ENCODE measurements at regions not wholly inside any gene's neighbourhood (a gene's known extent, or its start where the extent isn't known, plus 50 kb on each side); places are given as distances from the start of the nearest gene placed in this dataset.

DNA sequence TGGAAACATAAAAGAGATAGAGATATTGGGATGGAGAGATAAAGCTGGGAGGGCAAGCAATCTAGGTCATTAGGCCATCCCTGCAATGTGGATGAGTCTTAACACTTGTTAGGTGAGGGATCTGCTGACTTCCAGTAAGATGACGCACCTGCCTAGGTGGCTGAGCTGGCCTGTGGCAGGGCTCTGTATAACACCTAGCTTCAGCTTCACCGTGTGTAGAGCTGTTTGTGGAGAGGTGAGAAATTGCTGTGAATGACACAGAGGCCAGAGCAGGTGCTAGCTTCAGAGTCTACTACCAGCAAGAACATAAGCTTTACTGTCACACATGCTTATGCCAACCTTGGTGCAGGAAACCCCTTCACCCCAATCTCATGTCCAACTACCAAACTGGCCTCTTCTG, 1010.0 kb downstream of the TYW1 start:
- H3K36me3 ChIP-seq (ENCODE audit: insufficient read depth, low read length), result no peaks in the 10 kb centered on the region
- H3K9ac ChIP-seq (ENCODE audit: low read depth, low read length), result no peak overlapping the region
- no peaks in the 10 kb centered on the region for H3K79me2 ChIP-seq (ENCODE audit: insufficient read depth, low read length)
- H3K4me2 ChIP-seq (ENCODE audit: insufficient read depth, low read length), result no peak overlapping the region
- ATAC-seq (ENCODE audit: insufficient read depth, low read depth) (no peak), DNase-seq (no peak)
- H3K4me3 ChIP-seq (ENCODE audit: low read depth in 1 of 2, low read length in 2 of 2), result no peak overlapping the region
- no peak overlapping the region for H3K27ac ChIP-seq (ENCODE audit: low read length)
- no peaks in the 10 kb centered on the region for H3K4me1 ChIP-seq (ENCODE audit: insufficient read depth, low read length)
- no peak overlapping the region for H2AFZ ChIP-seq (ENCODE audit: low read depth, low read length)
- no peaks in the 10 kb centered on the region for H4K20me1 ChIP-seq (ENCODE audit: insufficient read depth, low read length)
- no peaks in the 10 kb centered on the region for H3K9me3 ChIP-seq (ENCODE audit: insufficient read depth, low read length, severe bottlenecking)
- H3K27me3 ChIP-seq (ENCODE audit: insufficient read depth, low read length, poor library complexity), result no peaks in the 10 kb centered on the region
- TF ChIP-seq EZH2 (IDR thresholded peaks at IDR 0.05; ENCODE audit: borderline replicate concordance, low read depth, low read length, severe bottlenecking), result no peak
- no peak for TF ChIP-seq CTCF (IDR thresholded peaks at IDR 0.05; ENCODE audit: borderline replicate concordance, extremely low read depth, low read length, poor library complexity, severe bottlenecking)

DNA sequence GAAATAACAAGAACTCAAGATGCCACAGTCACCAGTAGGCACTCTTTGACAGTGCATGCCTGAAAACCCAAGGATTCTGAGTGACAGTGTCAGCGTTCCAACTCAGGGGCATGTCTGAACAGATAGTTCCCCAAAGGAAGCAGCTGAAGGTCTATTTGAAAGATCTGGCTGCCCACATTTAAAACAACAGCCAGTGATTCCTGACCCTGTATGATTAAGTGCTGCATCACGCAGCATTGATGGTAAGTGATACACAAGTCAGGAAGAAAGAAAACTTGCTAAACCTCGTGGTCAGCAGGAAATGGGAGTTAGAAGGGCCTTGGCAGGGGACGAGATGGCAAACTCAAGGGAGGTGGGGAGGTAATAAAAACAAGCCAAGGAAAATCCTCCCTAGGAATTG, 1013.1 kb downstream of the TYW1 start:
- no peak overlapping the region for H3K27ac ChIP-seq (ENCODE audit: low read length)
- H3K9me3 ChIP-seq (ENCODE audit: insufficient read depth, low read length, severe bottlenecking), result no peaks in the 10 kb centered on the region
- no peaks in the 10 kb centered on the region for H3K4me1 ChIP-seq (ENCODE audit: insufficient read depth, low read length)
- no peak for TF ChIP-seq CTCF (IDR thresholded peaks at IDR 0.05; ENCODE audit: borderline replicate concordance, extremely low read depth, low read length, poor library complexity, severe bottlenecking)
- no peak for TF ChIP-seq EZH2 (IDR thresholded peaks at IDR 0.05; ENCODE audit: borderline replicate concordance, low read depth, low read length, severe bottlenecking)
- H3K4me2 ChIP-seq (ENCODE audit: insufficient read depth, low read length), result no peak overlapping the region
- no peak overlapping the region for H3K9ac ChIP-seq (ENCODE audit: low read depth, low read length)
- H3K79me2 ChIP-seq (ENCODE audit: insufficient read depth, low read length), result no peaks in the 10 kb centered on the region
- DNase-seq (no peak), ATAC-seq (ENCODE audit: insufficient read depth, low read depth) (no peak)
- H4K20me1 ChIP-seq (ENCODE audit: insufficient read depth, low read length), result no peaks in the 10 kb centered on the region
- no peak overlapping the region for H2AFZ ChIP-seq (ENCODE audit: low read depth, low read length)
- no peaks in the 10 kb centered on the region for H3K27me3 ChIP-seq (ENCODE audit: insufficient read depth, low read length, poor library complexity)
- no peaks in the 10 kb centered on the region for H3K36me3 ChIP-seq (ENCODE audit: insufficient read depth, low read length)
- H3K4me3 ChIP-seq (ENCODE audit: low read depth in 1 of 2, low read length in 2 of 2), result no peak overlapping the region

GRCh38 chr7:68014031-68014736, 1017.6 kb downstream of the TYW1 start:
- DNase-seq (no peak), ATAC-seq (ENCODE audit: insufficient read depth, low read depth) (no peak)
- no peaks in the 10 kb centered on the region for H3K36me3 ChIP-seq (ENCODE audit: insufficient read depth, low read length)
- no peak overlapping the region for H3K4me3 ChIP-seq (ENCODE audit: low read depth in 1 of 2, low read length in 2 of 2)
- H3K79me2 ChIP-seq (ENCODE audit: insufficient read depth, low read length), result no peaks in the 10 kb centered on the region
- no peak overlapping the region for H3K27ac ChIP-seq (ENCODE audit: low read length)
- H2AFZ ChIP-seq (ENCODE audit: low read depth, low read length), result no peak overlapping the region
- no peak overlapping the region for H3K9ac ChIP-seq (ENCODE audit: low read depth, low read length)
- H3K4me2 ChIP-seq (ENCODE audit: insufficient read depth, low read length), result no peak overlapping the region
- no peaks in the 10 kb centered on the region for H3K9me3 ChIP-seq (ENCODE audit: insufficient read depth, low read length, severe bottlenecking)
- H3K4me1 ChIP-seq (ENCODE audit: insufficient read depth, low read length), result no peaks in the 10 kb centered on the region
- no peaks in the 10 kb centered on the region for H3K27me3 ChIP-seq (ENCODE audit: insufficient read depth, low read length, poor library complexity)
- TF ChIP-seq CTCF (IDR thresholded peaks at IDR 0.05; ENCODE audit: borderline replicate concordance, extremely low read depth, low read length, poor library complexity, severe bottlenecking), result no peak
- no peak for TF ChIP-seq EZH2 (IDR thresholded peaks at IDR 0.05; ENCODE audit: borderline replicate concordance, low read depth, low read length, severe bottlenecking)
- no peaks in the 10 kb centered on the region for H4K20me1 ChIP-seq (ENCODE audit: insufficient read depth, low read length)

Measured in DND-41 (cell line).